ENCODE measurements at regions not wholly inside any gene's neighbourhood (a gene's known extent, or its start where the extent isn't known, plus 50 kb on each side); places are given as distances from the start of the nearest gene placed in this dataset.

DNA sequence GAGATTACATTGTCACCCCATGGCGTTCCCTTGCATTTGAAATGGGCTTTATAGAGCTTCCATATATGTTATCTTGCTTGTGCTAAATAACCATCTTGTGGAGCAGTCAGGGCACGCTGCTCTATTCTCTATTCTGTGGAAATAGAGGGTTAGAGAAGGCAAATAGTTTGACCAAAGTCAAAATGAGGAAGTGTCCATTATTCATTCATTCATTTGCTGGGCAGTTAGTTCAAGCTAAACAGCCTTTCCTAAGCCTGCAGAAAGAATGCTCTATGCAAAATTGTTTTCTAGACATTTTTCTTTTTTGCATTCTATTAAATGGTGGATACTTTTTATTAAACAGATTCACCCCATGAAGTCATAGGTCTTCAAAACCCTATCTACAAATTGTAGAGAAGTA lies 67.8 kb upstream of the ELAC2 start:
- H3K27me3 ChIP-seq (ENCODE audit: control insufficient read depth in 2 of 2, insufficient read depth in 2 of 2, low read length in 2 of 2): no peaks in the 10 kb centered on the region
- POLR2A ChIA-PET: interaction anchor here (0.6 kb wide), 1 partner anchor 146 kb away, joined by 3 read pairs; no protein-coding TSS in a partner anchor
- H3K36me3 ChIP-seq (ENCODE audit: control insufficient read depth in 2 of 3, insufficient read depth in 3 of 3, low read length in 3 of 3): no peaks in the 10 kb centered on the region
- H3K9me3 ChIP-seq (ENCODE audit: control insufficient read depth in 2 of 3, low read length in 3 of 3): no peaks in the 10 kb centered on the region
- H3K4me3 ChIP-seq (ENCODE audit: low read length): no peak overlapping the region
- H3K27me3 Mint-ChIP-seq: peaks cover 0 to 13% (median 8%) of the 10 kb centered on the region in 5 donors
- CTCF ChIA-PET: interaction anchor here (0.6 kb wide), 1 partner anchor 505 kb away, joined by 4 read pairs; no protein-coding TSS in a partner anchor
- peaks cover 0 to 5% of the 10 kb centered on the region in 2 donors for H3K4me1 ChIP-seq (ENCODE audit: control insufficient read depth in 2 of 2, insufficient read depth in 2 of 2, low read length in 2 of 2)
- peaks cover 0 to 8% (median 2%) of the 10 kb centered on the region in 11 donors for H3K9me3 Mint-ChIP-seq
- peak overlapping the region in 1 of 10 donors; percentile 38 for H3K4me3 Mint-ChIP-seq
- intact Hi-C loops (cut with micrococcal nuclease): no loop called here
- H3K4me1 Mint-ChIP-seq: peaks cover 0 to 28% (median 22%) of the 10 kb centered on the region in 7 donors
- DNase-seq: no peak
- no peak for ATAC-seq
- H3K27ac ChIP-seq (ENCODE audit: low read depth, low read length): no peak overlapping the region
- no peak overlapping the region for H3K27ac Mint-ChIP-seq
- H3K36me3 Mint-ChIP-seq: no peaks in the 10 kb centered on the region

- H3K9me3 Mint-ChIP-seq: peaks cover 0 to 8% (median 2%) of the 10 kb centered on the region in 11 donors
- peaks cover 0 to 28% (median 22%) of the 10 kb centered on the region in 7 donors for H3K4me1 Mint-ChIP-seq
- H3K27me3 Mint-ChIP-seq: peaks cover 0 to 19% (median 8%) of the 10 kb centered on the region in 5 donors
- no peaks in the 10 kb centered on the region for H3K36me3 ChIP-seq (ENCODE audit: control insufficient read depth in 2 of 3, insufficient read depth in 3 of 3, low read length in 3 of 3)
- no peaks in the 10 kb centered on the region for H3K36me3 Mint-ChIP-seq
- ATAC-seq (no peak), DNase-seq (no peak)
- no peaks in the 10 kb centered on the region for H3K9me3 ChIP-seq (ENCODE audit: control insufficient read depth in 2 of 3, low read length in 3 of 3)
- H3K4me3 ChIP-seq (ENCODE audit: low read length): no peak overlapping the region
- CTCF ChIA-PET: no interaction called here
- H3K27me3 ChIP-seq (ENCODE audit: control insufficient read depth in 2 of 2, insufficient read depth in 2 of 2, low read length in 2 of 2): no peaks in the 10 kb centered on the region
- POLR2A ChIA-PET: no interaction called here
- H3K4me3 Mint-ChIP-seq: peak overlapping the region in 6 of 10 donors; percentile 14 to 67 (median 38)
- H3K27ac ChIP-seq (ENCODE audit: low read depth, low read length): no peak overlapping the region
- intact Hi-C loops (cut with micrococcal nuclease): no loop called here
- H3K4me1 ChIP-seq (ENCODE audit: control insufficient read depth in 2 of 2, insufficient read depth in 2 of 2, low read length in 2 of 2): peaks cover 0 to 5% of the 10 kb centered on the region in 2 donors
- H3K27ac Mint-ChIP-seq: peak overlapping the region in 6 of 9 donors; percentile 29 to 77 (median 46)
Measured at GRCh38 chr17:13084420-13084819, 66.6 kb upstream of the ELAC2 start.

- intact Hi-C loops (cut with micrococcal nuclease): no loop called here
- Mint-ChIP-seq H3K27me3 (peaks cover 0 to 19% (median 4%) of the 10 kb centered on the region in 5 donors), H3K27ac (no peak overlapping the region), H3K36me3 (no peaks in the 10 kb centered on the region), H3K4me3 (no peak overlapping the region), H3K9me3 (peaks cover 0 to 8% (median 2%) of the 10 kb centered on the region in 11 donors), H3K4me1 (peaks cover 0 to 12% (median 0%) of the 10 kb centered on the region in 7 donors)
- no peaks in the 10 kb centered on the region for H3K4me1 ChIP-seq (ENCODE audit: control insufficient read depth in 2 of 2, insufficient read depth in 2 of 2, low read length in 2 of 2)
- H3K27ac ChIP-seq (ENCODE audit: low read depth, low read length): no peak overlapping the region
- H3K36me3 ChIP-seq (ENCODE audit: control insufficient read depth in 2 of 3, insufficient read depth in 3 of 3, low read length in 3 of 3): no peaks in the 10 kb centered on the region
- ChIA-PET POLR2A (no interaction called here), CTCF (no interaction called here)
- no peak for DNase-seq
- no peak for ATAC-seq
- H3K9me3 ChIP-seq (ENCODE audit: control insufficient read depth in 2 of 3, low read length in 3 of 3): no peaks in the 10 kb centered on the region
- no peak overlapping the region for H3K4me3 ChIP-seq (ENCODE audit: low read length)
- no peaks in the 10 kb centered on the region for H3K27me3 ChIP-seq (ENCODE audit: control insufficient read depth in 2 of 2, insufficient read depth in 2 of 2, low read length in 2 of 2)
Measured at GRCh38 chr17:13078591-13079385, 61.0 kb upstream of the ELAC2 start.

DNA sequence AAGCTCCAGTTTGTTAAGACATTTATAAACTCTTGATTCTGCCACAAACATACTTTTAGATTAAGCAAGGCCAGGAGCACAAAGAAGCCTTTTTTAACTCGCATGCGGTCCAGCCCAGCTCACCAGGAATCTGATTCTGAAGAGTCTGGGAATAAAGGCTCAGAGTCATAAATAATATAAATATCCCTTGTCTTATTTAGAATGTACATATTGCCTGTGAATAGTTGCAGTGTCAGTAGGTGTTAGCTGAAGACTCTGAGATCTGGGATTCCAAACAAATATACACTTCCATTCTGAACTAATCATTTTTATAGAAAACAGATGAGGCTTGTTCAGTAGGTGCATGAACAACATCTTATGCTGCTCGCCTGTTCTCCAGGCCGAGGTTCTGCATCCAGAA lies 59.1 kb upstream of the ELAC2 start:
- no peaks in the 10 kb centered on the region for H3K27me3 ChIP-seq (ENCODE audit: control insufficient read depth in 2 of 2, insufficient read depth in 2 of 2, low read length in 2 of 2)
- H3K36me3 ChIP-seq (ENCODE audit: control insufficient read depth in 2 of 3, insufficient read depth in 3 of 3, low read length in 3 of 3): no peaks in the 10 kb centered on the region
- POLR2A ChIA-PET: interaction anchor here (0.6 kb wide), 1 partner anchor 10 kb away, joined by 3 read pairs; no protein-coding TSS in a partner anchor
- CTCF ChIA-PET: no interaction called here
- Mint-ChIP-seq H3K4me1 (no peaks in the 10 kb centered on the region), H3K27me3 (peaks cover 0 to 31% (median 6%) of the 10 kb centered on the region in 5 donors), H3K36me3 (no peaks in the 10 kb centered on the region), H3K4me3 (no peak overlapping the region), H3K9me3 (peaks cover 0 to 7% (median 0%) of the 10 kb centered on the region in 11 donors), H3K27ac (no peak overlapping the region)
- no peak overlapping the region for H3K4me3 ChIP-seq (ENCODE audit: low read length)
- H3K4me1 ChIP-seq (ENCODE audit: control insufficient read depth in 2 of 2, insufficient read depth in 2 of 2, low read length in 2 of 2): no peaks in the 10 kb centered on the region
- no peaks in the 10 kb centered on the region for H3K9me3 ChIP-seq (ENCODE audit: control insufficient read depth in 2 of 3, low read length in 3 of 3)
- H3K27ac ChIP-seq (ENCODE audit: low read depth, low read length): no peak overlapping the region
- ATAC-seq (no peak), DNase-seq (no peak)
- intact Hi-C loops (cut with micrococcal nuclease): no loop called here

- CTCF ChIA-PET: no interaction called here
- intact Hi-C loops (cut with micrococcal nuclease): no loop called here
- ATAC-seq: no peak
Measured at GRCh38 chr17:13074026-13074425, 56.2 kb upstream of the ELAC2 start.

DNA sequence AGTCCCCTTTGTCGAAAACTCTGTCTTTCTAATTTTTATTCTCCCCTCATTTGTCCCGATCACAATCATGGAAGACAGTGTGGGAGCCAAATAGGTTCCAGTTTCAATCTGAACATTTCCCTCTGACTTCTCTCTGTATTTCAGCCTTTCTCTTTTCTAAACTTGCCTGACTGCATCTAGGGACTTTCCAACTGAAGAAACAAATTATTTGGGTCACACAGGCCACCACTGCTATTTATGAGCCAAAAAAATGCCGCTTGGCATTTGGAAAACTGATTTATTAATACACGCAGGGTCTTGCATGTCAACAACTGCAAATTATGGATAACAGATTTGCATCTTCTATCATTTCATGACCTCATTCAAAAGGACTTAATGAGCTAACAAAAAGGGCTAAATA lies 55.2 kb upstream of the ELAC2 start:
- Mint-ChIP-seq H3K27ac (no peak overlapping the region), H3K27me3 (peaks cover 0 to 24% (median 7%) of the 10 kb centered on the region in 5 donors), H3K4me3 (no peak overlapping the region), H3K36me3 (no peaks in the 10 kb centered on the region), H3K4me1 (no peaks in the 10 kb centered on the region), H3K9me3 (peaks cover 0 to 3% (median 0%) of the 10 kb centered on the region in 11 donors)
- Histone ChIP-seq H3K27me3 (ENCODE audit: control insufficient read depth in 2 of 2, insufficient read depth in 2 of 2, low read length in 2 of 2) (no peaks in the 10 kb centered on the region), H3K9me3 (ENCODE audit: control insufficient read depth in 2 of 3, low read length in 3 of 3) (no peaks in the 10 kb centered on the region), H3K4me3 (ENCODE audit: low read length) (no peak overlapping the region), H3K27ac (ENCODE audit: low read depth, low read length) (no peak overlapping the region), H3K36me3 (ENCODE audit: control insufficient read depth in 2 of 3, insufficient read depth in 3 of 3, low read length in 3 of 3) (no peaks in the 10 kb centered on the region), H3K4me1 (ENCODE audit: control insufficient read depth in 2 of 2, insufficient read depth in 2 of 2, low read length in 2 of 2) (no peaks in the 10 kb centered on the region)
- POLR2A ChIA-PET: no interaction called here
- no peak for DNase-seq
- intact Hi-C loops (cut with micrococcal nuclease): no loop called here
- ATAC-seq: no peak
- CTCF ChIA-PET: no interaction called here

More at GRCh38 chr17:13074026-13074425, 56.2 kb upstream of the ELAC2 start:
- DNase-seq: no peak
- H3K9me3 Mint-ChIP-seq: peaks cover 0 to 3% (median 0%) of the 10 kb centered on the region in 11 donors
- no peaks in the 10 kb centered on the region for H3K36me3 Mint-ChIP-seq
- no peak overlapping the region for H3K4me3 ChIP-seq (ENCODE audit: low read length)
- no peak overlapping the region for H3K27ac Mint-ChIP-seq
- no peaks in the 10 kb centered on the region for H3K9me3 ChIP-seq (ENCODE audit: control insufficient read depth in 2 of 3, low read length in 3 of 3)
- no peak overlapping the region for H3K4me3 Mint-ChIP-seq
- H3K27me3 Mint-ChIP-seq: peaks cover 0 to 24% (median 7%) of the 10 kb centered on the region in 5 donors
- H3K27me3 ChIP-seq (ENCODE audit: control insufficient read depth in 2 of 2, insufficient read depth in 2 of 2, low read length in 2 of 2): no peaks in the 10 kb centered on the region
- POLR2A ChIA-PET: no interaction called here
- no peaks in the 10 kb centered on the region for H3K4me1 Mint-ChIP-seq
- H3K4me1 ChIP-seq (ENCODE audit: control insufficient read depth in 2 of 2, insufficient read depth in 2 of 2, low read length in 2 of 2): no peaks in the 10 kb centered on the region
- H3K27ac ChIP-seq (ENCODE audit: low read depth, low read length): no peak overlapping the region
- H3K36me3 ChIP-seq (ENCODE audit: control insufficient read depth in 2 of 3, insufficient read depth in 3 of 3, low read length in 3 of 3): no peaks in the 10 kb centered on the region

DNA sequence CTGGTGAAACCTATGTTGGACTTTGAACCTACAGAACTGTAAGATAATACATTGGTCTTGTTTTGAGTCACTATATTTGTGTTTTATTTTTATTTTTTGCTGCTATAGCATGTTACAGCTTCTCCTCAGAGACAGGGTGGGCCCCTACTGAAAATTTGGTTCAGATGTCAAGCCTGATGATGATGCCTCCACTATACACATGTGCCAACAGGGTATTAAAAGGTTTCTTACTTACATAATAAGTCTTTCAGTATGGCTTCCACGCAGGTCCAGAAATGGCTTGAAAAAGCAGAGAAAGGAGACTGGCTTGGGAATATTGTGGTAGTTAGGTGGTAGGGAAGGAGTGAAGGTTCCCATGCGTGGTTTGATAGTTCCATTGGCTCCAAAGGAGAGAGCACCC lies 52.9 kb upstream of the ELAC2 start:
- ChIA-PET CTCF (no interaction called here), POLR2A (no interaction called here)
- peaks cover 0 to 3% (median 0%) of the 10 kb centered on the region in 11 donors for H3K9me3 Mint-ChIP-seq
- H3K4me1 Mint-ChIP-seq: no peaks in the 10 kb centered on the region
- intact Hi-C loops (cut with micrococcal nuclease): no loop called here
- no peaks in the 10 kb centered on the region for H3K4me1 ChIP-seq (ENCODE audit: control insufficient read depth in 2 of 2, insufficient read depth in 2 of 2, low read length in 2 of 2)
- no peaks in the 10 kb centered on the region for H3K36me3 ChIP-seq (ENCODE audit: control insufficient read depth in 2 of 3, insufficient read depth in 3 of 3, low read length in 3 of 3)
- H3K36me3 Mint-ChIP-seq: no peaks in the 10 kb centered on the region
- no peaks in the 10 kb centered on the region for H3K27me3 ChIP-seq (ENCODE audit: control insufficient read depth in 2 of 2, insufficient read depth in 2 of 2, low read length in 2 of 2)
- no peak for ATAC-seq
- no peak overlapping the region for H3K27ac Mint-ChIP-seq
- no peak overlapping the region for H3K27ac ChIP-seq (ENCODE audit: low read depth, low read length)
- H3K4me3 ChIP-seq (ENCODE audit: low read length): no peak overlapping the region
- H3K9me3 ChIP-seq (ENCODE audit: control insufficient read depth in 2 of 3, low read length in 3 of 3): no peaks in the 10 kb centered on the region
- H3K4me3 Mint-ChIP-seq: no peak overlapping the region
- no peak for DNase-seq
- peaks cover 0 to 24% (median 16%) of the 10 kb centered on the region in 5 donors for H3K27me3 Mint-ChIP-seq

Measured in naive thymus-derived CD4-positive, alpha-beta T cell (primary cell).